ENCODE measurements at regions not wholly inside any gene's neighbourhood (a gene's known extent, or its start where the extent isn't known, plus 50 kb on each side); places are given as distances from the start of the nearest gene placed in this dataset.

GRCh38 chr22:23473901-23474300, 106.2 kb downstream of the IGLL1 start:
- TF ChIP-seq CTCF (IDR thresholded peaks at IDR 0.05): no peak
- no peak for TF ChIP-seq POLR2AphosphoS5 (IDR thresholded peaks at IDR 0.05)

Measured in stomach (tissue), 4 donors.